NCI-H446 (cell line): ENCODE measurements at regions not wholly inside any gene's neighbourhood (a gene's known extent, or its start where the extent isn't known, plus 50 kb on each side); places are given as distances from the start of the nearest gene placed in this dataset.

ENCODE experiments used
- DNase-seq, 2 experiments: peaks; one replicate each; lab custom pipeline; 2025; lab: John Stamatoyannopoulos, UW

DNA sequence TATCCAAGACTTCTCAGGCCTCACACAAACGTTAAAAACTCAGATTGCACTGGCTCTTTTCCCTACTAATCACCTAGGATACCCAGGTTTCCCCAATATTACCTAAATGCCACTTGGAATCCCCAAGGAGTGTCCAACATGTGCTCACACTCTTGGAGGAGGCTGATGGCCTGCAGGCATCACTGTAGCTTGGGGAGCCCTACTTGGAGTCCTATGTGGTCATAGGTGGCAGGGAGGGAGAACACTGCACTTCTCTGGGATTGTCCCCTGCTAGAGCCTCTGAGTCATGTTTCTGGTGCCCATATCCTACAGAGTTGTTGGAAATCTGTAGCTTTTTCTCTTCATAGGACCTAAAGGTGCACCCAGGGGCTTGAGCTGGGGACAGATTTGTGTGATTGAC, 433.7 kb downstream of the ARHGEF28 start:
- DNase-seq, result no peak

DNA sequence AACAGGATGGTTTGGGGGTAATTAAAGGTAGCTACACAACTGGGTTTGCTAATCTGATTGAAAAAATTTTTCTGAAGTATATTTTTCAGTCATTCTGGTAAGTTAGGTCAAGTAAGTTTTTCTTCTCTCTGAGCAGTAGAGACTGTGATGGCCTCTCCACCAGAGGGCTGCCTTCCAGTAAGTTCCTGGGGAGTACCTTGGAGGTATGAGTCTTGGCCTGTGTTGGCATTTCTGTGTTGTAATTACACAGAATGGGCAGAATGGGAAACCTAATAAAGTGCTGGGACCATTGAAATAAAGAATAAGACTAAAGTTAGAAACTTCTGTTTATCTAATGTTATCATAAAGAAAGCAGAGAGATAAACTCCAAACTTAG, 430.8 kb downstream of the ARHGEF28 start:
- DNase-seq, result no peak

DNA sequence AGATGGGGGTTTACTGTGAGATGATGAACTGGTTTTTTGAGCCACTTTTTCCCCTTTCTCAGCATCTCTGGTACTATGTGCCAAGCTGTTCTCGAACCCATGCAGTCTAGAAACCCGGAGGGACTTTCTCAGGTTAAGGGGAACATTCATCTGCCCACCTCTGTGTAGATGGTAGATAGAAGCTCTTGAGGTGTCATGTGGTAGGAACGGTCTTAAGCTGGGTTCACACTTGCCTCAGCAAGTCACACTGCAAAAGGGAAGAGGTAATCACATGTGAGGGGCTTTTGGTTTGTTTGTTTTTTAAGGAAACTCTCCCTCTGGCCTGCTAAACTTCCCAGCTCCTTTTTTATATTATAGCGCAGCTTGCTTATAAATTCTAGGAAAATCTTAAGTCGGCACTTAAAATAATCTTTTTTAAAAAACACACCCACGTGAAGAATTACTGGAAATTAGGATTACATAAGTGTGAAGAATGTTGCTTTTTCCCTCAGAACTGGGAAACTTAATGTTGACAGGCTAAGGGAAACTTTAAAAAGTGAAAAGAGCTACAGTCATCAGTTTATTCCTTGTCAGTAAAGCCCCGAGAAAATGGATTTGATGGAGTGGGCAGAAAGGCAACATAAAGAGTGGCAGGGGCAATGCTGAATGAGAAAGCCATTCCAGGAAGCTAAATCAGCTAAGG, 430.3 kb downstream of the ARHGEF28 start:
- no peak for DNase-seq

DNA sequence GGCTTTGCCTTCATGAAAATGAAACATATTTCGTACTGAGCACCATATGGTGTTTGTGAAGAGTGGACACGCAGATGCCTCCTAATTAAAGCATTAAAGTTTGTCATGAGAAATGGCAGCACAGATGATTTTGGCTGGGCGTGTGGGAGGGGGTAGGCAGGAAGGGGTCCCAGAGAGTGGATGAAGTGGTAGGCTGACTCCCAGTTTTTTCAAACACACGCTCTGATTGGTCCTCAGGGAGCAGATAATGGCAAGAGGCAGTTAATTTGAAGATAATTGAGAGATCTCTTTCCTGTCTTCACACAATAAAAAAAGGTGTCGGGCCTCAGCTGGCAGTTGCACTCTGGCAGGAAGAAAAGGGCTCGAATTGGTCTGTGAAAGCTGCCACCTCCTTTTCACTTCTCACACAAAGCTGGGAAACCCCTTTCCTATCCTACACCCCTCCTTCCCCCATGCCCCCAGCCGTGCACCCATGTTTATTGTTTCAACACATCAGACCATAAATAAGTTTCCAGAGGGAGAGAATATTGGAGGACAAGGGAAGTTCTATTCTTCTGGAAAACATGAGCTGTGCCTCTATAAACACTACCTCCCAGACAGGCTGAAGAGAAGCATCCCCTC, 429.6 kb downstream of the ARHGEF28 start:
- DNase-seq, result peak; percentile 80 to 93

DNA sequence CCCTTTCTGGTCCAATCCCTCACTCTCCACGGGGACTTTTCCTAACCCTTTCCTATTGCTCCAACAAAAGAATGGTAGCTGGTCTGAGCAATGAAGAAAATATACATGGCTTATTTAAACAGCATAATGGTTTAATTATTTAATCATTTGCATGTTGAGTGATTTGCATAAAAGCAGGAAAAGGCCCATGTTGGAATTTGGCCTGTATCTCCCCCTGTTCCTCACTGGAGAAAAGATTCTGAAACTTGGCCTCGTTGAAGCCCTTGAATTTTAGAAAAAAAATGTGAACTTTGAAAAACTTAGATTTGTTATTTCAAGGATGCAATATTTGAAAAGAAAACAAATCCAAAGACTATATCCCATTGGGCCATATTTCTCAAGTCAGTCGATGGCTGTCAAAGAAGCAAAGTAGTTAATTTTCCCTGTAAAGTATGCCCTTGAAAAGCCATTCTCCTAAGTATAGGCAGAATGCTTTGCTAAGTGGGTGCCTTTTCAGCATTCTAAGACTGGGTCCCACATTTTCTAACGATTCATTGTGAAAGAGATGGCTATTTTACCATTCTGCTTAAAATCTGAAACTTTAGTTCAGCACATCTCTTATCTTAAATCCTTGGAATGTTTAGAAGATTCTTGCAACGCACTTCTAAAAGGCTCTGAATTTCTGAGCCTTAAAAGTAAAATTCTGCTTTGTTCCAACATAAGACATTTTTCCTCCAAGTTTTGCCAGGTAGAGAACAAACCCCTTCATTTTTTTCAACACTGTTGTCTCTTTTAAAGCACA, 428.8 kb downstream of the ARHGEF28 start:
- DNase-seq, result no peak

DNA sequence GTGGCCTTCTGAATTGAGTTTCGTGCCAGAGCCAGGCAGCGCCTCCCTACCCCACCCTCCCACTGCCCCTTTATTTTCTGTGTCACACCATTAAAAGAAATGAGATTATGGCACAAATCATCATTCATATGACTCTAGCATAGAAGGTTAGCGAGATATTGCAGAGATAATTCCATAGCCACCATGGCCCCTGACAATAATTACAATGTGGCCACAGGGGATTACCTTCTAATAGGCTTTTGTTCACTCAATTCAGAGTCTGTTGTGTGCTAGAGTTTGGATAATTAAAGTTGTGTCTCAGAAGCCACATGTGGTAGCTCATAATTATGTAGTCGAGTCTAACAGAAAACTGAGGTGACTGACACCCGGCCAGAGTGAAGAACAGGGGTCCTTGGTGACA, 428.1 kb downstream of the ARHGEF28 start:
- DNase-seq, result no peak

DNA sequence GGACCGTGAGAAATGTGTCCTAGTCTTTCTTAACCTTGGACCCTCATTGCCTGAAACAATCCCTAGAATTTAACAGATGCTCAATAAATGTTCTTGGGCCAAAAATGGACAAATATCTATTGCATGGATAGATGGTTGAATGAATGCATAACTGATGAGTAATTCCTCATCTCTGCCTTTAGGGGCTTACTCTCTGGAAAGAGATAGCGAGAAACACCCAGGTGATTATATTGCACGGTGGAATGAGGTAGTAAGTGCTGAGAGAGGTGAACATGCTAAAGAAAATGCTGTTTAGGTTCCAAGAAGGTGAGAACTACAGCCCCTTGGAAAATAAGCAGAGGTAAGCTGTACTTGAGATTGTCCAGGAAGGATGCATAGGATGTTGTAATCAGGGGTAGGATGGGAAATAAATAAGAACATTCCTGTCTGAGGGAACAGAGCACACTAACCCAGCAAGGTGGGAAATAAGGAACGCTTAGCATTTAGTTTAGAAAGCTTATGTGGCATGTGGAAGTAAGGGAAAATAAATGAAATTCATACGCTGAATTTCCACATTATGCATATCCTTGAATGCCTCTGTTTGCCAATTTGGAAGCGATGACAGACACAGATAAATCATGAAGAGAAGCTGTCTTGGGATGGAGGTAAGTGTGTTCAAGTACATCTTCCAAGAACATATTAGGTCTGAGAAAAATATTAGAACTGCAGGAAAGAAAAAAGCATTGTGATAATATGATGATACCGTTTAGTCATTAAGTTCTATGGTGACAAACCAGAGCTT, 426.6 kb downstream of the ARHGEF28 start:
- DNase-seq, result no peak

DNA sequence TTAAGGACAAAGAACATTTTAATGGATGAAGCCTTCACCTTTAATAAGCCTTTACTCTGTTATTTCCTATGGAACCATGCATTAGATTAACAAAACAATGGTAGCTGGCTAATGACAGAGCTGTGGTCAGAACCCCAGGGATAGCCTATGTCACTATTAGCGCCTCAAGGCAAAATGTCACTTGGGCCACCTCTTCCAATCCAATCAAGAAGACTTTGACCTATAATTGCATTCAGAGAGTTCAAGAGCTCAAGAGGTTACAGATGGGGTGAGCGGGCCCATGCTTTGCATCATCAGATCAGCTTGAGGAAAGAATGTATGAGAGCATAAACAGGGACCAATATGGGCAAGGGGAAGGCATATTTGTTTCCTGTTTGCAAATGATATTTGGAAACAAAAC, 425.1 kb downstream of the ARHGEF28 start:
- no peak for DNase-seq

DNA sequence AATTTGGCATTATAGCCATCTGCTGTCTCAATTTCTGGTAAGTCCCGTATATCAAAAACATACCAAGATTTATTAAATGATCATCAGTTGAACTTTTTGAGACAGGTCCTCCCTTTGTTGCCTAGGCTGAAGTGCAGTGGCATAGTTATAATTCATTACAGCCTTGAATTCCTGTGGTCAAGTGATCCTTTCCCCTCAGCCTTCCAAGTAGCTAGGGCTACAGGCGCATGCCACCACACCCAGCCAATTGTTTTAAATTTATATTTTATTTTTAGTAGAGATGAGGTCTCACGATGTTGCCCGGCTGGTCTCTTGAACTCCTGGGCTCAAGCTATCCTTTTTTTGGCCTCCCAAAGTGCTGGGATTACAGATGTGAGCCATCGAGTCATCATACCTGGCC, 418.9 kb downstream of the ARHGEF28 start:
- DNase-seq, result no peak

DNA sequence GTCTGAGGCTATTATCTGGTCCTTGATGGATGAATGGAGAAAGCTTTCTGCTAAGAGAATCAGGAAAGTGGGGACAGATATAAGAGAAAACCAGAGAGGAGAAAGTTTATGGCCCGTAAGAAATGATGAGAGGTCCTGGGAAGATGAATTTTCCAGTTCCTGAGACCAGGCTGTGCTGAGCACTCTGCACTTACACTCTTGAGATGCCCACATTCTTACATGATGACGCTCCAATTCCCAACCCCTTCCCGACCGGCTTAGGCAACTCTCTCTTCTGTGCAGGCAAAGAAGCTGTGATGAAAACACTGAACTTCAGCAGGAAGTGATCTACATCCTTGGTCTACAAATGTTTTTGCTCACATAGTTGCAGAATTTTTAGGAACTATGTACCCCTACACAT, 417.0 kb downstream of the ARHGEF28 start:
- peak in 1 of 2 experiments; percentile 65 for DNase-seq

DNA sequence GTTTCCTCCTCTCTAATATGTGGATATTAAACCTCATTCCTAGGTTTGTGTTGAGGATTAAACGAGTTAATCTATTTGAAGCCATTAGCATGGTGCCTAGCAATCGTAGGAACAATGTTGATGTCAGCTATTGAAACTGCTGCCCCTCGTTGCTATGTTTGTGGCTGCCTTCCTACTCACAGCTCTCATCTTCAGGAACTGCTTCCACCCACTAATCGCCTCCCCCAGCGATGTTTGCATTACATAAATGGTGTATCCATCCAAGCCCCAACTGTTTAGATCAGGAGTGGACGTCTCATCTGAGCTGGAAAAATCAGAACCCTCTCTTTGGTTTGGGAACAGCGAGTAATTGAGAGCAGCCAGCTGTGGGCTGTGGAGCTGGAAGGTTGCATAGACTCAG, 416.6 kb downstream of the ARHGEF28 start:
- no peak for DNase-seq

DNA sequence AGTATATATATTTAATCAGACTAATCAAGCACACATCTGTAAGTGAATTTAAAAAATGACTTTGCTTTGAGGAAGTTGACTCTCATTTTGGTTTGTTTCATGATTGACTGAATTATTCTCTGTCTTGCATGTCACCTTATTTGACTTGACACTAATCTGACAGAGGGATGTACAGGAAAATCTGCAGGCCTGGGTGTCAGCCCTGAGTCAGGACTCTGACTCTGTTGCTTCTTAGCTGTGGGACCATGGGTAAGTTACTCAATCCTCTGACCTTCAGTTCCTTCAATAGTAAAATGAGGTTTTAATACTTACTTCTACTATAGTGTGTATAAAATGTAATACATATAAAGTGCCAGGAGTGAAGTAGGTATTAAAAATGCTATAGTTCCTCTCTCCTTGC, 415.9 kb downstream of the ARHGEF28 start:
- DNase-seq, result no peak

DNA sequence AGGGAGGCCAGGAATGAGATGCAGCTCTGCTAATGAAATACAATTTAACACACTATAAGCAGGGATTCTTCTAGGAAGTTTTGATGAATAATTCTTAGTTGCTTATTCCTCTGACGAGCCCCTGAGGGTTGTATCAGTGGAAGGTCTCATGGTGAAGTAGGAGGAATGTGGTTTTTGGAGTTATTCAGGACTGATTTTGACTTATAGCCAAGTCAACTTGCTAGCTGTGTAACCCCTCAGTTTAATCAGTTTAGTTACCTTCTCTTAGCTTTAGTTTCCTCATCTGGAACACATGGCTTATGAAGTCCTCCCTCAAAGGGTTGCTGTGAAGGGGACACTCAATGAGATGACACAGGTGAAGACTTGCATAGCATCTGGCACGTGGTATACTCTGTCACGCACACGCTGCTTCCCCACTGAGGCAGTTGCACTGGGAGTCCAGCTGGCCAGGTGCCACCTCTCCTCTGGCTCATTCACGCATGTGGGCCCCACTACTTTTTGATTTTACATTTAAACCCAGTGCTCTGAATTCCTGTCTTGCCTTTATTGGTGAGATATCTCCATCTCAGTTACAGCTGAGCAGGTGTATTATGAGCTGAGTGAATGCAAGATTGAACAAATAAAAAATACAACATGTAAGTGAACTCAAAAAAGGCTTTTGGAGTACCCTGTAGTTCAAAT, 415.0 kb downstream of the ARHGEF28 start:
- peak; percentile 77 to 90 for DNase-seq

DNA sequence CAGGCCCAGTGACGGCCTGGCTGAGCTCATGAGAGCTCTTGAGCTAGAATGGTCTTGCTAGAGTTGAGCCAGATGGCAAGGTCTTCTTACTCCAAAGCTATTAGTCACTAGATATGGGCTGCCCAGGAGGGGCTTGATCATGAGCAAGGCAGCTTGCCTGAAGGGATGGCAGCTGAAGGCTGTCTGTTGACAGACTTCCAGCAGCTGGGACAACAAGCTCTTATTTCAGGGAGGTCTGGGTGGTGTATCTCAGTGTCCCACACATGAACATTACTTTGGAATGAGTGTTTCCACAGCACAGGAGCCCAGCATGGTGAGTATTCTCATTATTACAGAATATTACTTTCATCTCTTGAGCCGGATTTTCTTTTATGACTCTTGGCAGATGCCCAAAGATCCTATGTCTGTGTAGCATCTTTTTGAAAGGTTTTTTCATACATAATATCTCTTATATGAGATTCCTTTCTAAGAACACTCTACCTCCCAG, 414.1 kb downstream of the ARHGEF28 start:
- DNase-seq, result peak; percentile 87 to 97

DNA sequence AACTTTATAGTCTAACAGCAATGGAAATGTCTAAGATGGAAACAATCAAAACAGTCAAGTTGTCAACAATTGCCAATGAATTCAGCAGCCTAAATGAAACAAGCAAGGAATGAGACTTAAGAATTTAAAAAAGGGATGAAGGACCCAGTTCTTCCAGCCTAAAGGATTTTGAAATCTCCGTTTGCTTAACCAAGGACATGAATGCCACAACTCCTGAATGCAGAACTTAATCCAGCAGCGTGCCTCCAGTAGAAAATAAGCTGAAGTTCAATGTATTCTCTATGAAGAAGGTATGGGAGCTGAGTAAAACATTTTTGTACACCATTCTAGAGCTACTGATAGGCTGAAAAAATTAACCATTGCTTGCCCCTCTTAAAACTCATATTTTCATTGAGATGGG, 411.3 kb downstream of the ARHGEF28 start:
- no peak for DNase-seq

DNA sequence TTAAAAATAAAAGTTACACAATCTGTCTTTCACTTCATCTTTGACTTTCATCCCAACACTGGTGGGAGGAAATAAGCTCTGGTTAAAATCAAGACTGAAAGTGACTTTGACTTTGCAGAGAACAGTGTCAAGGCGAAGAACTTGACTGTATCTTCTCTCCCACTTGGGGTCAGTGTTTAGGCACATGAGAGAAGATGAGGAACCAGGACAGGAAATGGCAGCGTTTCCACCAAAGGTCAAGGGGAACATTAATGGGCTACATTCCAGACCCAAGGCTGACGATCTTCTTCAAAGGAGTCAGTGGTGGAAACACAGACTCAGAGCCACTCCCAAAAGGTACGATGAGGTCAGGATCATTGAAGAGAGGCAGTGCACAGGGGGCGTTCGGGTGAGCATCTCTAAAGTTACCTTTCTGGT, 409.5 kb downstream of the ARHGEF28 start:
- DNase-seq, result peak in 1 of 2 experiments; percentile 54

DNA sequence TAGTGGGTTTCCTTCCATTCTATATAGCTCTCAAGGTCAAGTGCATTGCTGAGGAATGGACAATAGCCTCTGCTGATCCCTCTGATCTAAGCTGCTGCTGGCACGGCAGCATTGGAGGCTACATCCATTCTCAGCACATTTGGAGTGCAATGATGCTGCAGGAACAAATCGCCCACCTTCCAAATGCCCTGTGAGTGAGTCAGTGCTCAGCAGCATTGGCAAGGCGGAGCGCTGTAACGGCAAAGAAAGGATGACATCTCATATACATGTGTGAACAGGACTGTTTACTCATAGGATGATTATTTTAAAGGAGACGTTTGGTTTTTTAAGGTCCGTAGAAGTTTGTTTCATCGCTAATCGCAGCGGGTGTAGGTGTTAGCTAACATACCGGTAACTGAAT, 408.7 kb downstream of the ARHGEF28 start:
- DNase-seq, result peak; percentile 78 to 85

DNA sequence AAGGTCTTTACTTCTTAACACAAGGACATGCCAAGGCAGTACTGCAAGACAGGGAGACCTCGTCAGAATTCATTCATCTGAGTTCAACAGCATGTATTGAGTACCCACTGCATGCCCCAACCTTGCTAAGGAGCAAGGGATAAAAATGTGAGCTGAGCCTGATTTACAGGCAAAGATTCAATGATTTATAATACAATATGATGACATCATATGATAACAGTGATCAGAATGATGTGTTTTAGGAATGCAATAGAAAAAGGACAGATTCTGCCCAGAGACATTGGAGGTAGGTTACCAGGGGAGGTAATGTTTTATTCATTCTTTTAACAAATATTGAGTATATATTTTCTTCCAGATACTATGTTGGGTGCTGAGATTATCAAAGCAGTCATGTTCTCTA, 406.6 kb downstream of the ARHGEF28 start:
- DNase-seq, result no peak

DNA sequence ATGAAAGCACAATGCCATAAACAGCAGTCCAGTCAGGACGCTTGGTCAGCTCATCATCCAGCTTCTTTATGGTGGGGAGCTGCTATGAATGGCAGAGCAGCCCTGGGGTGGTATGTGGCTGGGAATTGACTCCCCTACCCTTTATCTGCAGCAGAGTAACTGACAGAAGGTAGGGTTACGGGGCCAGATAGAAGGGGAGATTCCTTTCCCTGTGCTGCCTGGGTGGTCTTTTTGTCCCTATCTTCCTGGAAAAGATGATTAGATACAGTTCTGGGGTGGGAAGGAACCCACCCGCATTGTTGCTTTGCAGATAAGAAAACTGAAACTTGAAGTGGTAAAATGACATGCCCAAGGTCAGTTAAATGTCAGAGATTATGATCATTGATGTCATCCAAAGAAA, 405.5 kb downstream of the ARHGEF28 start:
- DNase-seq, result no peak

DNA sequence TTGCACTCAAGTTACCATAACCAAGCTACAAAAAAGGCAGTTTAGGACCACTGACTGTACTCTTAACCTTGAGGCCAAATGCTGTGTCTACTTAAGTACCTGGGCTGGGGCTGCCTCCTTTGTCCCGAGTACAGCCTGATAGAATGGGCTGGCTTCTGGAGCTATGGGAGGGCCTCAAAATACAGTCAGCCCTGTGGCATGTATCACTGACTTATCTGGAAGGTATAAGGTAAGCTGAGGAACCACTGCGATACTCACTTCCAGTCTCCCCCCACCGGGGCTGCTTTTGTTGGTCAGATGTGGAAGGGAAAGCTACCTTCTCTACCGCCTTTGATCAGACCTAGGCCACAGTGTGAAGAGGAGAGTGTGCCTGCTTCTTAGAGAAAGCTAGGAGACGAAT, 404.8 kb downstream of the ARHGEF28 start:
- no peak for DNase-seq

DNA sequence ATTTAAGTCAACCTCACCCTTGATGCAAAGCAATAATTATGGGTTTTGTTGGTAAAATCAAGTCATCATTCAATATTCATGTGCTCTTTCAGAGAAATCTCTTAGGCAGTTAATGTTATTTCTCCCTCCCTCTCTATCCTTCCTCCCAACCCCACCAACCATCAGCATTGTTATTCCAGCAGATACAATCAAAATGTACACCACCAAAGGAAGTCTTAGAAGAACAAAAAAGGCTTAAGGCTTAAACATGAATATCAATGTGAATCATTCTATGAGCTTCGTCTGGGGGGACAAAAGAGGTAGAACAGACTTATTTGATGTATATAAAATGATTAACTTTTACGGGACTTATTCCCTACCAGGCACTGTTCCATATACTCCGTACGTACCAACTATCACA, 404.4 kb downstream of the ARHGEF28 start:
- DNase-seq, result no peak

DNA sequence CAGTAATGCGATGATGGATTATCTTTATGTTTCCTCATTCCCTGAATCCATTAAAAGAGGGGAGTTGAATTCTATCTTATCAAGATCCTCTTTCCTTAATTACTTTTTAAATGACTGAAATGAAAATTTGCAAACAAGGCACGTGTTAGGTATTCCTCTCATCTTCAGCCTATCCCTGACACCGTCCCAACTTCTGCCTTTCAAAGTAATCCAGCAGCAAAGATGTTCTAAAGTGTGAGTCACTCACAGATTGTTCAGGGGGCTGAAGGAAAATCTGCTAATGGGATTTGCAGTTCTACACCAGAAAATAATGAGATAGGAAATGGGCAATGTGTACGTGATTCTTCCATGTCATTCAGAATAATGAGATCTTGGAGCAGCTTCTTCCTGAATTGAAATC, 403.0 kb downstream of the ARHGEF28 start:
- no peak for DNase-seq
